ENCODE measurements at regions not wholly inside any gene's neighbourhood (a gene's known extent, or its start where the extent isn't known, plus 50 kb on each side); places are given as distances from the start of the nearest gene placed in this dataset.
A peak's percentile ranks its signal among the peaks of the same experiment; 100 is the strongest.

DNA sequence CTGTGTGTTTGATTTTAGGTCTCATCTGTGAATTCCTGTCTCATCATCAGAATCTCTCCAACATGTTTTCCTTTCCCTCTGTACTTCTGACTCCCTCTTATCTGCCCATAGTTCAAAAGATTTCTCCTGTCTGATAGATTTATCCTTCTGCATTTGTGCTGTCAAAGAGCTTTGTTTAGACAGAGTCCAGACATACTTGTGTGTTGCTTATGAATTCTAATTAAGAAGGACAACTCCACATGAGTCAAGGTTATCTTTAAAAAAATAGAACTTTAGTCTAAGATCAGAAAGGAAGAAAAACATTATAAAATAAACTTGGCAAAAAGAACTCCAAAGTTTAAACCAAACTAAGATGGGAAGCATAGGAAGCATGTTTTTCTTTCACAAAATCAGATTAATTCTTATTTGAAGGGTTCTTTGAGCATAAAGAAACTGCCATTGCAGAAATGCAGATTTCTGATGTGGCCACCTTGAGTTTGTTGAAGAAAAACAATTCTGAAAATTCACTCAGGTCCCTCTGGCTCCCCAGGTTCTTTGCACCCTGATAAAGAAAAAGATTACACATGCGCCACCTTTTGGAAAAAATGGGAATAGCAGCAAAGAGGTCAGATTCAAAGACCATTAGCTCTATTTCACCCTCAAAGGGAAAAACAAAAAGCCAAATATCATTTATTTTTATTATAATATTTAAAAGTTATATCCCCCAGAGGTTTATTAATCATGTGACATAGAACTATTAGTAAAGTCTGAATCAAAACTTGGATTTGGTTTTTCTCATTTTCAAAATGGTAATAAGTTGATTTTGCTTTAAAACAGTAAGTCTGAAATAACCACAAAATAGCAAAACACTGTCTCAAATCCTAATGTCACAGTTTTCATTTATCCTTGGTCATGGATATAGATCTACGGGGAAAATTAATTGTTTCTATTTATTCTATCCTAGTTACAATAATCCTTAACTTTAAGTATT, 143.7 kb upstream of the DCN start:
- no peaks in the 10 kb centered on the region for H3K9me3 ChIP-seq (ENCODE audit: control insufficient read depth in 4 of 4, insufficient read depth in 3 of 4, low read length in 3 of 4)
- ATAC-seq (ENCODE audit: insufficient read depth, low FRiP score) (no peak), DNase-seq (peak; percentile 37 to 91 (median 90))
- no peak overlapping the region for H3K4me3 ChIP-seq
- H3K27me3 ChIP-seq (ENCODE audit: control insufficient read depth in 3 of 3, insufficient read depth in 3 of 3, low read length in 2 of 3) = no peaks in the 10 kb centered on the region
- TF ChIP-seq, protein P1, sequence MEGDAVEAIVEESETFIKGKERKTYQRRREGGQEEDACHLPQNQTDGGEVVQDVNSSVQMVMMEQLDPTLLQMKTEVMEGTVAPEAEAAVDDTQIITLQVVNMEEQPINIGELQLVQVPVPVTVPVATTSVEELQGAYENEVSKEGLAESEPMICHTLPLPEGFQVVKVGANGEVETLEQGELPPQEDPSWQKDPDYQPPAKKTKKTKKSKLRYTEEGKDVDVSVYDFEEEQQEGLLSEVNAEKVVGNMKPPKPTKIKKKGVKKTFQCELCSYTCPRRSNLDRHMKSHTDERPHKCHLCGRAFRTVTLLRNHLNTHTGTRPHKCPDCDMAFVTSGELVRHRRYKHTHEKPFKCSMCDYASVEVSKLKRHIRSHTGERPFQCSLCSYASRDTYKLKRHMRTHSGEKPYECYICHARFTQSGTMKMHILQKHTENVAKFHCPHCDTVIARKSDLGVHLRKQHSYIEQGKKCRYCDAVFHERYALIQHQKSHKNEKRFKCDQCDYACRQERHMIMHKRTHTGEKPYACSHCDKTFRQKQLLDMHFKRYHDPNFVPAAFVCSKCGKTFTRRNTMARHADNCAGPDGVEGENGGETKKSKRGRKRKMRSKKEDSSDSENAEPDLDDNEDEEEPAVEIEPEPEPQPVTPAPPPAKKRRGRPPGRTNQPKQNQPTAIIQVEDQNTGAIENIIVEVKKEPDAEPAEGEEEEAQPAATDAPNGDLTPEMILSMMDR (IDR thresholded peaks at IDR 0.05; ENCODE audit: control extremely low read depth, extremely low read depth) = peak; percentile 34
- H3K27ac ChIP-seq (ENCODE audit: low read depth in 1 of 2, low read length in 1 of 2) = no peak overlapping the region
- H3K36me3 ChIP-seq (ENCODE audit: control insufficient read depth in 4 of 4, insufficient read depth in 4 of 4, low read length in 4 of 4) = no peaks in the 10 kb centered on the region
- H3K4me1 ChIP-seq (ENCODE audit: control insufficient read depth in 5 of 5, insufficient read depth in 5 of 5, low read length in 5 of 5) = peaks cover 0 to 42% (median 4%) of the 10 kb centered on the region in 5 donors
- H3K9ac ChIP-seq (ENCODE audit: insufficient read depth in 1 of 2, low read length in 2 of 2) = peak overlapping the region in 1 of 2 donors; percentile 51
- WGBS, 2 donors = 30 to 33% methylated on average over 2 of the region's 2 CpGs

DNA sequence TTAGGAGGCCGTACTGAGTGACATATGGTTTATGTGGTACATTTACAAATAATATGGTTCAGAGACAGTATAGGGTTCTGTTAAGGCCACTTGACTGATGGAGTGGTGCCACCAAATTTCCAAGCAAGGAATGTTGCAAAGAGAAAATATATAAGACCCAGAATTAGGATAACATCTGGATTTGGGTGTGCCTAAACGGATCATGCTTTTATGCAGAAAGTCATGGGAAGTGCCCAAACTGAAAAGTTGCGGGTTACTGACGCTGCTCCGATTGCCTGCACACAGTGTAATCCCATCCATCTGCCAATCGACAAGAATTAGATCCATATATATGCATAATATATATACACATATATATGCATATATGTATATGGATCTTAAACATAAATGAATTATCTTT, 138.4 kb upstream of the DCN start:
- no peak overlapping the region for H3K9ac ChIP-seq (ENCODE audit: insufficient read depth in 1 of 2, low read length in 2 of 2)
- TF ChIP-seq, protein P1 (IDR thresholded peaks at IDR 0.05; ENCODE audit: control extremely low read depth, extremely low read depth) = no peak
- no peak overlapping the region for H3K27ac ChIP-seq (ENCODE audit: low read depth in 1 of 2, low read length in 1 of 2)
- 94 to 95% methylated on average over 6 of the region's 6 CpGs for WGBS, 2 donors
- H3K9me3 ChIP-seq (ENCODE audit: control insufficient read depth in 4 of 4, insufficient read depth in 3 of 4, low read length in 3 of 4) = no peaks in the 10 kb centered on the region
- H3K27me3 ChIP-seq (ENCODE audit: control insufficient read depth in 3 of 3, insufficient read depth in 3 of 3, low read length in 2 of 3) = no peaks in the 10 kb centered on the region
- no peak for ATAC-seq (ENCODE audit: insufficient read depth, low FRiP score)
- H3K36me3 ChIP-seq (ENCODE audit: control insufficient read depth in 4 of 4, insufficient read depth in 4 of 4, low read length in 4 of 4) = no peaks in the 10 kb centered on the region
- no peak overlapping the region for H3K4me3 ChIP-seq
- DNase-seq = no peak
- H3K4me1 ChIP-seq (ENCODE audit: control insufficient read depth in 5 of 5, insufficient read depth in 5 of 5, low read length in 5 of 5) = peaks cover 0 to 12% (median 0%) of the 10 kb centered on the region in 5 donors

DNA sequence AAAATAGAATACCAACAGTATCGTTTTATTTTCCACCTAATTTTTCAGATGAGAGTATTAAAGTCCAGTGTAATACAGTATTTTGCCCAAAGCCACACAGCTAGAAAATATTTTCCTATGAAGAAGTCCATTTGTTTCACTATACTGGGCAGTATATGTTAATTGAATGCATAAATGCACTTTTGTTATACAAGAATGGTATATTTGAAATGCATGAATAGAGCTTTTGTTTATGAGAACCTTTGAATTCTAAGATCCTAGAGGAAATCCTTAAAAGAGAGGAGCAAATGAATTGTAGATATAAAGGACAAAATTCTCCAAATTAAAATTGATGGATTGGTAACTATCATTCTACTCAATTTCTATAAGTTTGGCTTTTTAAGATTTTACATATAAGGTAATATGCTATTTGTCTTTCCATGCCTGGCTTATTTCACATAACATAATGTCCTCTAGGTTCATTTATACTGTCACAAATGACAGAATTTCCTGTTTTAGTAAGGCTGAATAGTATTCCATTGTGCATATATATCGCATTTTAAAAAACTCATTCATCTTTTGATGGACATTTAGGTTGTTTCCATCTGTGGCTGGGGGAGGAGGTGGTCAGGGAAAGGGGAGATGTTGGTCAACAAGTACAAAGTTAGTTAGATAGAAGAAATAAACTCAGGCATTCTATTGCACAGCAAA, 136.6 kb upstream of the DCN start:
- TF ChIP-seq, protein P1 (IDR thresholded peaks at IDR 0.05; ENCODE audit: control extremely low read depth, extremely low read depth) = no peak
- H3K9ac ChIP-seq (ENCODE audit: insufficient read depth in 1 of 2, low read length in 2 of 2) = no peak overlapping the region
- no peak for ATAC-seq (ENCODE audit: insufficient read depth, low FRiP score)
- H3K4me3 ChIP-seq = no peak overlapping the region
- no peak overlapping the region for H3K27ac ChIP-seq (ENCODE audit: low read depth in 1 of 2, low read length in 1 of 2)
- no peaks in the 10 kb centered on the region for H3K36me3 ChIP-seq (ENCODE audit: control insufficient read depth in 4 of 4, insufficient read depth in 4 of 4, low read length in 4 of 4)
- DNase-seq = no peak
- H3K4me1 ChIP-seq (ENCODE audit: control insufficient read depth in 5 of 5, insufficient read depth in 5 of 5, low read length in 5 of 5) = peaks cover 0 to 7% (median 0%) of the 10 kb centered on the region in 5 donors
- H3K9me3 ChIP-seq (ENCODE audit: control insufficient read depth in 4 of 4, insufficient read depth in 3 of 4, low read length in 3 of 4) = no peaks in the 10 kb centered on the region
- H3K27me3 ChIP-seq (ENCODE audit: control insufficient read depth in 3 of 3, insufficient read depth in 3 of 3, low read length in 2 of 3) = no peaks in the 10 kb centered on the region
- 63 to 83% methylated on average over 2 of the region's 2 CpGs for WGBS, 2 donors
